ENCODE measurements at regions not wholly inside any gene's neighbourhood (a gene's known extent, or its start where the extent isn't known, plus 50 kb on each side); places are given as distances from the start of the nearest gene placed in this dataset.

GRCh38 chr6:115241373-115241772 is 819.3 kb downstream of the FRK start:
- no peak for FAIRE-seq

GRCh38 chr6:115221198-115221597 is 839.5 kb downstream of the FRK start:
- FAIRE-seq = no peak
- no peak for DNase-seq (ENCODE audit: insufficient read length, low spot score)
- TF ChIP-seq CTCF (IDR thresholded peaks at IDR 0.05; ENCODE audit: insufficient read depth, missing control alignments) = no peak

More at GRCh38 chr6:115241373-115241772, 819.3 kb downstream of the FRK start:
- DNase-seq (ENCODE audit: insufficient read length, low spot score) = no peak
- no peak for TF ChIP-seq CTCF (IDR thresholded peaks at IDR 0.05; ENCODE audit: insufficient read depth, missing control alignments)

- DNase-seq (ENCODE audit: insufficient read length, low spot score) (no peak), FAIRE-seq (no peak)
- TF ChIP-seq CTCF (IDR thresholded peaks at IDR 0.05; ENCODE audit: insufficient read depth, missing control alignments) = no peak
Measured at GRCh38 chr6:115220551-115221159, 840.0 kb downstream of the FRK start.

- TF ChIP-seq CTCF (IDR thresholded peaks at IDR 0.05; ENCODE audit: insufficient read depth, missing control alignments) = no peak
- DNase-seq (ENCODE audit: insufficient read length, low spot score) (no peak), FAIRE-seq (no peak)
Measured at GRCh38 chr6:115219645-115220044, 841.0 kb downstream of the FRK start.

GRCh38 chr6:115216835-115217234 is 843.9 kb downstream of the FRK start:
- DNase-seq (ENCODE audit: insufficient read length, low spot score) (no peak), FAIRE-seq (no peak)
- TF ChIP-seq CTCF (IDR thresholded peaks at IDR 0.05; ENCODE audit: insufficient read depth, missing control alignments) = no peak

GRCh38 chr6:115214283-115214682 is 846.4 kb downstream of the FRK start:
- FAIRE-seq (no peak), DNase-seq (ENCODE audit: insufficient read length, low spot score) (no peak)
- no peak for TF ChIP-seq CTCF (IDR thresholded peaks at IDR 0.05; ENCODE audit: insufficient read depth, missing control alignments)

GRCh38 chr6:115203381-115203780 is 857.3 kb downstream of the FRK start:
- no peak for TF ChIP-seq CTCF (IDR thresholded peaks at IDR 0.05; ENCODE audit: insufficient read depth, missing control alignments)
- FAIRE-seq (no peak), DNase-seq (ENCODE audit: insufficient read length, low spot score) (no peak)
